GM21515 (cell line): ENCODE measurements at regions not wholly inside any gene's neighbourhood (a gene's known extent, or its start where the extent isn't known, plus 50 kb on each side); places are given as distances from the start of the nearest gene placed in this dataset.

Source experiments
- ATAC-seq: cut with Tn5 transposase; IDR thresholded peaks from one replicate; pipeline ENCODE4 v1.9.1; 2021; ENCODE audit not compliant: unreplicated experiment

DNA sequence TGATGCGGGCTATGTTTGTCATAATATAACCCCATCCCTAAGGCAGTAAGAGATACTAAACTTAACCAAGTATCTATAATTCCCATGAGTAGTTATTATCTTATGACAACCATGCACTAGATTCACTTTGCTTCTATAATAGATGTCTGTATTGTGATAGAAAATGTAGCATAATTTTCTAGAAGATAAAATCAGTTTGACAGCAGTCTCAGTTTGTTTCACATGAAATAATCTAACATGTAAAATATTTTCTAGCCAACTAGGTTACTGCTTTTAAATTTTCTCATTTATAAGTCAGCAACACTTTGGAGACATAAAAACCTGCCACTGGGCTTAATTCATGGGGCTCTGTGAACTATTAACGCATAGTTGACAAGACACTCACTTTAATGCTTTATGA is 1410.7 kb upstream of the ATXN8OS start:
- ATAC-seq = no peak

DNA sequence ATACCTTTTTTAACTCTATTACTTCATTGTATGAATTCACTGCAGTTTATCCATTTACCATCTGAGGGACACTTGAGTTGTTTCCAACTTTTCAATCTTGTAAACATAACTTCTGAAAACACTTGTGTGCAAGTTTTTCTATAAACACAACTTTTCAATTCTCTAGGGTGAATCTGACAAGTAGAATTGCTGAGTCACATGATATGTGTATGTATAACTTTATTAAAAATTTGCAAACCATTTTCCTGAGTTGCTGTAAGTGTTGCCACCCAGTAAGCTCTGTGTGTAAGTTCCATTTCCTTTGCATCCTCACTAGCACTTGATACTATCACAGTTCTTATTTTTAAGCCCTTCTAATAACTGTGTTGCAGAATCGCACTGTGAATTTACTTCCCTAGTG is 1415.6 kb upstream of the ATXN8OS start:
- ATAC-seq = no peak

DNA sequence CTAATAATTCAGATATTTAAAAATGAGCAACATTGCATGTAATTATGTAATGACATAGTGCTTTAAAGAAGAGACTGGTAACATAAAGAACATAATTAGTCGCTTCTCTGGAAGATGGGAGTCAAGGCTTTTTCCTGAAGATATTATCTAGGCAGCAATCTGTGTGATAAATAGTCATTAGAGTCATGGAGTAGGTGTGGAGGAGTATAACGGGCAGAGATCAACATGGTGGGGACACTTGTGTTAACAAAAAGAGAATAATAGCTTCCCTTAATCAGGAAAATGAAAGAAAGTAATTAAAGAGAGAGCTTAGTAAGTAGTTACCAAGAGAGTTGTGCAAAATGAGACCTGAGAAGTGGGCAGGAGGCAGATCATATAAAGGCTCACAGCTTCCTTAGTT is 1417.1 kb upstream of the ATXN8OS start:
- ATAC-seq = no peak

DNA sequence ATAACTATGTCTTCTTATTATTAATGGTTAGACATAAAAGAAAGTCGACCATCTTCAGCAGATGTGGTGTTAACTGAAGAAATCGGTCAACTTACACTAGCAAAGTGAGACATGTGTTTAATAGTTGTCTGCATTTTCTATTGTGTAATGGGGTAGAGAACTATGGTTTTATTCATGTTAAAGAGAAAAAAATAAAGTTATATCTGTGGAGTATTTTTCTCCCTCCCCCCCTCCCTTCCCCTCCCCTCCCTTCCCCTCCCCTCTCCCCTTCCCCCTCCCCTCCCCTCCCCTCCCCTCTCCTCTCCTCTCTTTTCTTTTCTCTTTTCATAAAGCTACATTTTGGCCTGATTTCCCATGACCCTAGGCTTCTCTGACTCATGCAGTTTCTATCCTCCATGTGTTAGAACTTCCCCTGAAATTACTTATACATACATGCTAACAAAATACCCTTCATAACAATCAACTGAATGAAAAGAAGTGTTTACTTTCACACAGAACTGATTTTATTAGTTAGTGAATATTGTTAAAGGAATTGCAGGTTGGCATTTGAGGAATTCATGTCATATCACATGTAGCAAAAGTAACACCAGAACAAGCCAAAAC is 1431.0 kb upstream of the ATXN8OS start:
- no peak for ATAC-seq

DNA sequence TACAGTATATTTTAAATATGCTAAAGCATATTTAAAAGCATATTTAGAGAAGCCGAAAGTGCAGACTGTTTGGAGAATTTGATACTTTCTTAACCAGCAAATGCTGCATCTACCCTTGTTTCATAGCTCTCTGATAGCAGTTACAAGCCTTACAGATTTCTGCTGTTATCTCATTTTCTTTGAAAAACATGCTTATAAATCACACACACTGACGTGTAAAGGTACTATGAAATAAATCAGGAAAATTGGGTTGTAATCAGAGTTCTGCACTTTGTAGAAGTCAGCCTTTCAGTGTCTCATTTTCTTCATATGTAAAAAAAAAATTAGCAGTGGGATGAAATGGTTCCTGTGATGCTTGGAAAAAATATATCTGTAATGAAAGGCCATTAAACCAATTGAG is 1432.4 kb upstream of the ATXN8OS start:
- ATAC-seq = no peak

DNA sequence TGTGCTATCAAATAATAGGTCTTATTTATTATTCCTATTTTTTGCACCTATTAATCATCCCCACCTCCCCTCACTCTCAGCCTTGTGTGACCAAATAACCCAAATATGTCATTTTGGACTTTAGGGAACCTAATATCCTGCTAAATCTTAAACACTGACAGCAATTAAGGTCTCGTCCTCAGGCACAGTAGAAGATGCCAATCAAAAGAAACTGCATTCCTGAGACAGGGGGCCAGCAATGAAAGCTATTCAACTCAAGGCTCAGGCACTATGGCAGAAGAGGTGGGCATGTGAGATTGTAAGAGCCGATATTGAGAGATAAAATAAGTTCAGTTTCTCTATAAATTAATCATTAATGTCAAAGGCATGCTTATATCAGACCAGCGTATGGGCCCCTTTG is 1437.7 kb upstream of the PCDH9 start:
- no peak for ATAC-seq

DNA sequence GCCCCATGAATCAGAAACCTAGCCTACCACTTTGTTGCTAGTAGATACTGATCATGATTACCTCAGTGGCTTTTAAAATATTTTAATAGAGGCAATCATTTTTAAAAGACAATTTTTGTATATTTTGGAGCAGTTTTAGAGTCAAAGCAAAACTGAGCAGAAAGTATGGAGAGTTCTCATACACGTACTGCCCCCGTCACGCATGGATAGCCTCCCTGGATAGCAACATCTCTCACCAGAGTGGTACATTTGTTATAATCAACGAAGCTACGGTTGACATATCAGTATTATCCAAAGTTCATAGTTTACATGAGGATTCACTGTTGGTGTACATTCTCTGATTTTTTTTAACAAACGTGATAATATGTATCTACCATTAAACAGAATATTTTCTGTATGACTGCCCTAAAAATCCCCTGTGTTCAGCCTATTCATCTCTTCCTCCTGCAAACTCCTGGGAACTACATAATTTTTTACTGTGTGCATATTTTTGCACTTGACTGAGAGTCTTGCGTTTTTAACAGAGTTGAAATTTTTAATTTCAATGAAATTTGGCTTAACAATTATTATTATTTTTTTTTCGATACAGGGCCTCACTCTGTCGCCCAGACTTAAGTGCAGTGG is 1436.8 kb upstream of the PCDH9 start:
- ATAC-seq = no peak

DNA sequence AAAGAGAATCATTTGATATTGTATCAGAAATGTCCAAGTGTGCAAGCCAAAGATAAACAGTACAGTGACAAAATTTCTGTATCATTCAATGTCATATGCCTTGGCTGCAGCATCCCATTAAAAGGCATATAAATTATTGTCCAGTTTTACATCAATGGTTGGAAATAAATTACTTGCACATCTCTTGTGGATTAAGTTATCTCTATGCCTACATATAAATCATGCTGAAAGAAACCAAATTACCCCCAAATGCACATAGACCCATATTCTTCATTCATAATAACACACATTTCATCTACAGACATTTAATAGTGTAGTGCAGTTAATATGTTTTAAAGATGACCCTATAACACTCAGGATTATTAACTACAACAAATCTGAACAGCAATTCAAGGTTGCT is 1415.7 kb upstream of the PCDH9 start:
- no peak for ATAC-seq

DNA sequence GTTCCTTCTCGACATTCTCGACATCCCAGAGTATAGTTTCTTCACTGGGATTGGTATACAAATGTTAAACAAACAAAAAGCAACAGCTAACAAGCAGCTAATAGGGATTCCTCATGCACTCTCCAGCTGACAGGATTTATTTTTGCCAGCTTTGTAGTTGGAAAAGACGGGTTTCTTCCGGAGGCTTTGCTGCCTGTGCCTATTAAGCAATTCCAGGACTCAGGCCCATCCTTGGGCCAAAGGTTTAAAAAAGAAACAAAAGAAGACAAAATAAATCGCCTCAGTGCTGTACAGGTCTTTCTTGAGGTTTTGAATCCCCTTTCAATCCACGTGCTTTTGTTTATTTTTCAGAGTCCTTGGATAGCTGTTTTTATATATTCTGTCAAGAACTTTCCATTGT is 1414.5 kb upstream of the PCDH9 start:
- no peak for ATAC-seq

DNA sequence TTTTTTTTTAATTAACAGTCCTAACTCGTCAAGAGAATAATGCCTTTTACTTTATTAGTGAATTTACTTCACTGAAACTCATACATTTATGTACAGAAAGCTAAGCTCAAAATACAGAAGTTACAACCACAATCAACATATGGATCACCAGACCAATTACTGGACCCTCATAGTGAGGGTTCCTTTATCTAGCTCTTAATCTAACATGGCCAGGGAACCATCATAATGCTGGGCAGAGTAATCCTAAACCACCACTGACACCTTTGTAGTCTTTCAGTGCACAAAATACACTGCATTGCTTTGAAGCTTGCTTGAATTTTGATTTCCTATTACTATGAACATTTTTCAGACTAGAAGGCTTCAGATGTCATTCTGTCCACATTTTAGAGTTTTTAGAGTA is 1406.6 kb upstream of the PCDH9 start:
- no peak for ATAC-seq

DNA sequence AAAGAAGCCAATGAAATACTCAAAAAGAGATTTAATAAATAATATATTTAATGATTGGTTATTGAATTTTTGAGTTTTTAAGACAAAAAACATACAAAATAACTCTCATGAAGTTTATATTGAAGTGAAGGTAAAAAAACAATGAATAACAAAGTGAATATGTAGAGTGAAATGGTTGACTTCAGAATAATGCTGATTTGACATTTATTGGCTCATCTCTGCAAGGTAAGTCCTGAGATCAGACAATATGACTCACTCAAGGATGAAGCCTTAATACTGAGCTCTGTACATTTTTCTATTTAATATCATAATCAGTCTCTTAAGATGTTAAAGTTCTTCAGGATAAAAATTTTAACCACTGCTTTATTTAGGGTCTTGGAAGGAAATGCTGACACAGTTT is 1398.9 kb upstream of the PCDH9 start:
- no peak for ATAC-seq

DNA sequence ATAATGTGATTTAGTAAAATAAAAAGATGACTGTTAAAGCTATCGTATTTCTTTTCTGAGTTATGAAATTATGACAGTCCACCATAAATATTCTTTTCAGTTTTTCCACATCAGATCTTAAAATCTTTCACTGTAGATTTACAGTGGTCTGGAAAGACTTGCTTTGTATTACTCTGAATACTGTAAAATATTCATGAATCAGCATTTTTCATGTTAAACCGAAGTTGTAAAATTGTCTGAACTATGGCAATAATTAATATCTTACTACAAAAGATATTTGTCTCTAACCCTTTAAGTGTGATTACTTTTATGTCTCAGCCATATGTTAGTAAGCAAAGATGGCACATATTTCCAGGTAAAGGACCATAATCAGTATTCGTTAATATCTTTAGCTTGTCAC is 1397.2 kb upstream of the PCDH9 start:
- no peak for ATAC-seq

DNA sequence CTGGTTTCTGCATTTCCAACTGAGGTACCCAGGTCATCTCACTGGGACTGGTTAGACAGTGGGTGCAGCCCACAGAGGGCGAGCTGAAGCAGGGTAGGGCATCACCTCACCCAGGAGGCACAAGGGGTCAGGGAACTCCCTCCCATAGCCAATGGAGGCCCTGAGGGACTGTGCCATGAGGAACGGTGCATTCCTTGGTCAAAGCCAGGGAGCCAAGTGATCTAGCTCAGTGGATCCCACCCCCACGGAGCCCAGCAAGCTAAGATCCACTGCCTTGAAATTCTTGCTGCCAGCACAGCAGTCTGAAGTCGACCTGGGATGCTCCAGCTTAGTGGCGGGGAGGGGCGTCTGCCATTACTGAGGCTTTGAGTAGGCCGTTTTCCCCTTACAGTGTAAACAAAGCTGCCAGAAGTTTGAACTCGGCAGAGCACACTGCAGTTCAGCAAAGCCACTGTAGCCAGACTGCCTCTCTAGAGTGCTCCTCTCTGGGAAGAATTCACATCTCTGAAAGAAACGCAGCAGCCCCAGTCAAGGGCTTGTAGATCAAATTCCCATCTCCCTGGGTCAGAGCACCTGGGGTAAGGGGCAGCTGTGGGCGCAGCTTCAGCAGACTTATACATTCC is 1386.6 kb upstream of the PCDH9 start:
- ATAC-seq = no peak

DNA sequence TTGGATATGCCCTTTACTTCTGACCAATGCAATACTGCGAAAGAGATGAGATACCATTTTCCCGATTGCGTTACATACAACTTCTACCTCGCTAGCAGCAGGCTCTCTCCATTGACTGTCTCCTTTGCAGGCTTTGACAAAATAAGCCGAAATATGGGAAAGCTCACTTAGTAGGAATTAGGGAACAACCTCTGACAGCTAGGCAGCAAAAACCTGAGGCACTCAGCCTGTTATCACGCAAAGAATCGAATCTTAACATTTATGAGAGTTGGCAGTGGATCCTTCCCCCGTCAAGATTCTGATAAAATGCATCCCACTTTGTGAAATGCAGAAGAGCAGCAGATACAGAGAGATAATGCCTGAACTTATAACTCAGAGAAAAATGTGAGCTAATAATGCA is 1379.5 kb upstream of the PCDH9 start:
- ATAC-seq = no peak

DNA sequence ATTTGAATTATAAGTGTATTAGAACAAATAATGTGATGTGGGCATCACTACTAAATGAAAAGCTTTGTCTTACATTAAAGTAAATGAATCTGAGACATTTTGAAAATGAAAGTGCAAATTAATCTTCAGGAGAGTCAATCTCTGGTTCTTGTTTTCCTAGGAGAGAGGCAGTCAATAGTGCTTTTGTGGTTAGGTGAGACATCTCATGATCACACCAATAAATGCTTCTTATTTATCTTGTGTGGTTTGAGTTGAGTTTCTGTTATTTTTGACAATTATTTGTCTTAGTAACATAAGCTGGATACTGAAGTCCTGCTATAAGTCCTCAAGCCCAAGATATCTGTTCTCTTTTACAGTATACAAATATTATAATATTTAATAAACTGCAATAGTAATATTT is 1378.0 kb upstream of the PCDH9 start:
- ATAC-seq = no peak

DNA sequence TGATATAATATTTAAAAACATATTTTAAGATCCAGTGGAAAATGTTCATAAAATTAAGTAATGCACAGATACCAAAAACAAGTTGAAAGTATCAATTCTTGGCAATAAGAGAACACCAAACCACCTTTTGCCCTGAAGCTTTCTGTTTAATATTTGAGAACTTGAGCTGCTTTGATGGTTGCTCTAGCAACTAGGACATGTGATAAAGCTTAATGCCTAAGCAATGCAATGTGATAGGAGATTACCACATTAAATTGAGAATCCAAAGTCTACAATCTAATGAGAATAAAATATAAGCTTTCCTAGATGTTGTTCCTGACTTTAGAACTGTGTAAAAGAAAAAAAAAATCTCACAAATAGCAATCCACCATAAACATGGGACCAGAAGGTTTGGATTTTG is 1367.5 kb upstream of the PCDH9 start:
- no peak for ATAC-seq

DNA sequence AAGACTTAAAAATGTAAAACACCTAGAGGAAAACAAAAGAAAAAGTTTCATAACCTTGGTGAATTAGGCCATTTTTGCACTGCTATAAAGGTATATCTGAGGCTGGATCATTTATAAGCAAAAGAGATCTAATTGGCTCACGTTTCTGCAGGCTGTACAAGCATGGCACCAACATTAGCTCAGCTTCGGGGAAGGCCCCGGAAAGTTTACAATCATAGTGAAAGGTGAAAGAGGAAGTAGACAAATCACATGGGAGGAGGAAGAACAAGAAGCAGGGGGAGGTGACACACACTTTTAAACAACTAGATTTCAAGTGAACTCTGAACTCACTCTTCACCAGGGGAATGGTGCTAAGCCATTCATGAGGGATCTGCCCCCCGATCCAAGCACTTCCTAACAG is 1358.5 kb upstream of the PCDH9 start:
- peak; percentile 99 for ATAC-seq

DNA sequence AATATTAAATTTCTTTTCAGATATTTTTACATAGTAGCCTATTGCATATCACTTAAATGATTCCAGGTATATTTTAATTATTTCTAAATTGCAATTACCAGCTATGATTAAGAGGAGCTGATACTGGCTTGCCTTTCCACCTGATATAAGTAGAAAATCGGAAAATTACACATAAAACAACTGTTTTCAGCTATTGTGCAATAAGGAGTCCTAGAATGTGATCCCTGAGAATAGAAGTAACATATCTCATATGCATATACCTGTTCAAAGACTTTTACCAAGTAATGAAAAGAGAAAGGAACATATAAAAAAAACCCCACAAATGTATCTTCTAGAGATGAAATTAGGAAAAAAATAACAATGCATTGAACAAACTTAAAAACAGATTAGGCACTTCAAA is 1354.6 kb upstream of the PCDH9 start:
- ATAC-seq = no peak

DNA sequence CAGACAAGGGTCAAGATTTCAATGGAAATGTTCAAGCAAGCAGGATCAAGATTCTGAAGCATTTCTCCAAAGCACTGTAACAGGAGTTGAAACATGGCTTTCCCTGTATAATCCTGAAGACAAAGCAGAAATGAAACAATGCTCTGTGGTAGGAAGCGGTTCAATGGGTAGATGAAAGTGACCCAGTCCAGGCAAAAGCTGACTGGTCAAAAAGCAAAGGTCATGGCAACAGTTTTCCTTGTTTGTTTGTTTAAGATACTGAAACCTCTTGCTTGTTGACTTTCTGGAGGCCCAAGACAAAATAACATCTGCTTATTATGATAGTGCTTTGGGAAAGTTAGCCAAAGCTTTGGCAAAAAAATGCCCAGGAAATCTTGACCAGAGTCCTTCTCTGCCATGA is 1343.9 kb upstream of the PCDH9 start:
- ATAC-seq = no peak

DNA sequence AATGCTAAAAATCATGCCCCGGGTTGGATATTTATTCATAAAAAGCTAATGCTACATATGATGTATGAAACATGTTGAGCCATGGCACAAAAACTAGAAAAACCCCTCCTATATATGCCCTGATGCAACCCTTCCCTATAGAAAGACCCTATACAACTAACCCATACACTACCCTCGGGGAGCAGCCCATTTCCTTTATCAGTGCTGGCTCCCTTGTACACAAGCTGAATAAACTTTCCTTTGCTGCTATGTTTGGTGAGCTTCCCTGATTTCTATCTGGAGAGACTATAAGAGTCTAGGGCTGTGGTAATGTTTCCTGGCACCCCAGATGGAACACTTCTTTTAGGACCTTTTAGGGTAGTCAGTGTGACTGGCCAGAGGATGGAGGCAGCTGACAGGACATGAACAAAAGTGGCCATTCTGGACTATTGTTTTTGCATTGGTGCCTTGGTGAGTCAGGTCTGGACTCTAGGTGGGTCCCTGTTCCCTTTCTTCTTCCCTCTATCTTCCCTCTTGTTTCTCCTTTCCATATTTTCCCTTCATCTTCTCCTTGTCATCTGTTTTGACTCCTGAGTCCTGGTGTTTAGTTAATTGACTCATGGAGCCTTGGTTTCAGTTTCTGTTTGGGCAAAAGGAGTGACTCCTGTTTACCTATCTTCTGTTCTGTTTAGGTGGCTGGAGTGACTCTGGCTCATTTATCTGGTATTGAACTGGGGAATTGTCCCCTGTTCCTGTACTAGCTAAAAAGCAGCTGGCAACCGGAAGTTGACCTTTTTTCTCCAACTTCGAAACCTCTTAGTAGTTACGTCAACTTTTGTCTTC is 1321.8 kb upstream of the PCDH9 start:
- no peak for ATAC-seq

DNA sequence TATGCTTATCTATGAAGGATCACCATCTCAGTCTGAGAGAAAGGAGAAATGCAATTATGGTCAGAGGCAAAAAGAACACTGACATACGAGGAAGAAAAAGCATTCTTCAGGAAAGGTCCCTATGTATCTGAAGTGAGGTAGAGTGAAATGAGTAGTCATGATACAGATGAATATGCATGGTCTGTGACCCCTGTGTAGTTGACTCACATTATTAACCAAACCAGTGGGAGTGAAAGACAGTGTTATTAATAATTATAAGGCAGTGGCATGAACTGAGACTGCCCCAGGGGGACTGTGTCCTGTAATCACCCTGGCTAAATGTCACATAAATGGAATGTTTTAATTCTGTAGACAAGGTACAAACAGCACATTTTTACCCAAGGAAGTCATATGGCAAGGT is 1320.2 kb upstream of the PCDH9 start:
- ATAC-seq = no peak

DNA sequence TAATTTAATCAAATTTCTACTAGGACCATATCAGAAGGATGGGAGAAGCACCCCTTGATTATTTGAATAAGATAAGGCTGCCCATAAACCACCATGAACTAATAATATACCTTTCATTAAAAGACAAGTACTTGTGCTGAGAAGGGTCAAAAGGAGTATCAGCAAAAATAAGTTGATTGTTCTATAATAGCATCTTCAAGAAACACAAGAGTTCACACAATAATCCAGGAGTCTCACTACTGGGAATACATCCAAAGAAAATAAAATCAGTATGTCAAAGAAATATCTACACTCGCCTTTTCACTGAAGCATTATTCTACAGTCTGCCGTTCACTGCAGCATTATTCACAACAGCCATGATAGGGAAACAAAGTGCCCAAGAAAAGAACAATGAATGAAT is 1310.1 kb upstream of the PCDH9 start:
- no peak for ATAC-seq
